CD4-positive, alpha-beta T cell treated with Interleukin-15 for 4 hours (primary cell): ENCODE measurements at regions not wholly inside any gene's neighbourhood (a gene's known extent, or its start where the extent isn't known, plus 50 kb on each side); places are given as distances from the start of the nearest gene placed in this dataset.

Source experiments
- DNase-seq: peaks from one replicate; pipeline ENCODE4 v3.0.0-alpha.2; 2020; ENCODE audit warnings: low spot score

GRCh38 chr7:155138204-155138603 lies 68.1 kb downstream of the HTR5A start:
- no peak for DNase-seq

- no peak for DNase-seq
Observed at GRCh38 chr7:155141562-155141961, 71.4 kb downstream of the HTR5A start.

- no peak for DNase-seq
Observed at GRCh38 chr7:155143381-155143780, 73.3 kb downstream of the HTR5A start.

DNA sequence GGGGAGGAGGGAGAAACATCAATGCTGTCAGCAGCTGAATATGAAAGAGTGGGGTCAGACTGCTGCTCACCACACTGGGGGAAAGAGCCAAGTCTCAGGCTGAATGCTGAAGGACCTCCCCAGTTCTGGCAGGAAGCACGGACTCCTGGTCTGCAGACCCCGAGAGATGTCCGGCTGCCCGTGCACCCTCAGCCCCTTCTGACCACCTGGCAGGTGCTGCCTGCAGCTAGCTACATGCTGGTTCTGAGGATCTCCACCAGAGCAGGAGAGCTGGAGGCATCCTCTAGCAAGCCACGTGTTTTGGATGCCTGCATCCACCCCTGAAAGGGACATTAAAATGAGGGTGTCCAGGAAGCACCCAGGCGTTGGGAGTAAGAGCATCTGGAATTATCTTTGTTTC lies 74.2 kb downstream of the HTR5A start:
- no peak for DNase-seq

DNA sequence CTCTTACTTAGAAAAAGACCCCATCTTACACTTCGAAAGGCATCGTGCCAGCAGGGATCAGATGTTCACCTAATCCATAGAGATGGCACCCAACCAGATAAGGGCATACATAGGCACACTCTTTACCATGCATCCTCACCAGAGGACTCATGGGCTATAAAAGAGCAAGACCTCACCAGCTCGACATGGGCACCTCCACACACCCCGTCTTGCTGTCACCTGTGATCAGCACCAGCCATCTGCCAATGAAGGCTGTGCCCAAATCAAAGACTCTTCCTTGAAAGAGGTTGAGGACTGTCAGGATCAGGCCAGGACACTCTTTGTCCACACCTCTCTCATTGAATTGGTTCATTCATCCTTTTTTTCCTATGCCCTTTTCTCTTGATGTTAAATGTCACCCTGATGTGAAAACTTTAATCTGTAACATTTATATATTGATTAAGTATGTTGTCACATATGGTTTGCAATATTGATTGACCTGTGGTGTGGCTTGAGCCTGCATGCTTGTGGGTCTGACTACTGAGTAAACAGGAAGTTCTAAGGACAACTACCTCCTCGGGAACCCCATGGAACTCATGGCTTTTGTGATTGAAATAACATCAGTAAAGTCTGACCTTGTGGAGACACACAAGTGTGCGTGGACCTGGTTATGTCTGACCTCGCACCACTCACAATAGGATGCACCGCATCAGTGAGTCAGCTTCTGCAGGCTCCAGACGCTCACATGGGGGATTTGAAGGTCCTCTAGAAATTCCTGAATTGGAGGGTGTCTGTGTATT lies 75.5 kb downstream of the HTR5A start:
- DNase-seq, result no peak

- no peak for DNase-seq
Observed at GRCh38 chr7:155147172-155147571, 77.0 kb downstream of the HTR5A start.

DNA sequence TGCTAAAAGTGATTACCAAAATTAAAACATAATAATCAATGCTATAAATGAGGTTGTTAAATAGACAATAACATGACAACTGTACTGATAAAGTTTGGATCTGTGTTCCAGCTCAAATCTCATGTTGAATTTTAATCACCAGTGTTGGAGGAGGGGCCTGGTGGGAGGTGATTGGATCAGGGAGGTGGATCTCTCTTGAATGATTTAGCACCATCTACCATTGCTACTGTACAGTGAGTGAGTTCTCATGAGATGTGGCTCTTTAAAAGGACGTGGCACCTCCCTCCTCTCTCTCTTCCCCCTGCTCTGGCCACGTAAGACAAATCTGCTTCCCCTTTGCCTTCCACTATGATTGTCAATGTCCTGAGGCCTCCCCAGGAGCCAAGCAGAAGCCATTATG lies 77.5 kb downstream of the HTR5A start:
- no peak for DNase-seq

GRCh38 chr7:155153676-155154075 lies 83.6 kb downstream of the HTR5A start:
- DNase-seq, result no peak

DNA sequence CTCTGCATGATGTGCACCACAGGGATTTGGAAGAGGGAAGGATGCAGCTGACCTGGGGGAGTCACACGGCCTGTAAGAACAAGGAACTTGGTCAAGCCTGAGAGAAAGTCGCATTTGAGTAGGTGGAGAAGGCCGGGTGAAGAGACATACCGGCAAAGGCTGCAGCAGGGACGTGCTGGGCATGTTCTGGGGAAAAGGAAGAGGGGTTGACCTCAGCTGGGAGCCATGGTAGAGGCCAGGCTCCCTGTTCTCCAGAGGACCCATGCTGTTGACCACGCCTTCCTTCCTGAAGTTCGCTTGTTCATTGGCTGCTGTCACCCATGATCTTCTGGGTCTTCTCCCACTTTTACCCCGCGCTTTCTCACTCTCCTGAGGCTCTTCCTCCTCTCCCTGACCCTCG lies 84.5 kb downstream of the HTR5A start:
- no peak for DNase-seq

DNA sequence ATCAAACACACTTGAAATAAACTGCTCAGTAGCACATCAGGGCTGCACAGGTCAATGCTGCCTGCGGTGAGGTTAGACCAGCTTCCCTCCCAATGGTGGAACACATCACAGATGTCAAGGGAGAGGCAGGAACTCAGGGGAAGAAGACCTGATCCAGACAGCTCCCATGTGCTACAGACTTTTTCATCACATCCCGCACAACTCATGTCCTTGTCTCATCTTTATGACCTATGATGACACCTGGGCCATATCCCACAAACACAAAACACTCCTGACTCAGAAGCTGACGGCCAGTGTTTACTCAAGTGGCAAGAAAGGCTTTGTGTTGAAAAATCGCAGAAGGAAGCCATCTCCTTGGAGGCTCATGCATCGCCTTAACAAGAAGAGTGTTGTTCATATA lies 91.6 kb downstream of the HTR5A start:
- no peak for DNase-seq

DNA sequence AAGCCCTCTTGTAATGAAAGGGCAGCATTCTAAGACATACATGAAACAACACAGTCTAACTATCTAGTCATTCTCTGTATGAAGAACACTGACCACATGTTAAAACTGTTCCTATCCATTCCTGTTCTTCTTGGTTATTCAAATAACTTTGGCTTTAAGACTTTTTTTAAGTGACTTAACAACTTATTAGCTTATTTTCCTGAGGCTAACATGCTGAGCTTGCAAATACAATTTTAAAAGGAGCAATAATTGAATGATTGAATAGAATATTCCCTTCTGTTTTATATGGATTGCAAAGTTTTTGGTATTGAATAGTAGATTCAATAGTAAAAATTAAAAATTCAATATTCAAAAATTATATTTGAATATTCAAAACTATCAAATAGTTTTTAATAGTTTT lies 92.3 kb downstream of the HTR5A start:
- DNase-seq, result no peak

DNA sequence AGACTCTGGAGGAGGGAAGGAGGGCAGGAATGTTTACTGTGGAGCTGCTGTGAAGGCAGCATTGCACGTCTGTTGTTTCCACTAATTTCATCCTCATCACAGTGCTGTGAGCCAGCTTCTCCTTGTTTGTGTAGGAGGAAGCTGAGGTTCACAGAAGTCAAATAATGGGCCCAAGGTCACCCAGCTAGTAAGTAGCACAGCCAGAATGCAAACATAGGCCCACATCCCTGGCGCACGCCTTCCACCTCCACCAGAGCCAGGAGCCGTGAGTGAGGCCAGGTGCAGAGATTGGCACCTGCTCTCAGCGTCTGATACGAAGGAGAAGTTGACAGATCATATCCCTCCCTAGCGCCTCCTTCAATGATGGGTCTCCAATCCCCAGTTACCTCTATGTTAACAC lies 93.6 kb downstream of the HTR5A start:
- no peak for DNase-seq

DNA sequence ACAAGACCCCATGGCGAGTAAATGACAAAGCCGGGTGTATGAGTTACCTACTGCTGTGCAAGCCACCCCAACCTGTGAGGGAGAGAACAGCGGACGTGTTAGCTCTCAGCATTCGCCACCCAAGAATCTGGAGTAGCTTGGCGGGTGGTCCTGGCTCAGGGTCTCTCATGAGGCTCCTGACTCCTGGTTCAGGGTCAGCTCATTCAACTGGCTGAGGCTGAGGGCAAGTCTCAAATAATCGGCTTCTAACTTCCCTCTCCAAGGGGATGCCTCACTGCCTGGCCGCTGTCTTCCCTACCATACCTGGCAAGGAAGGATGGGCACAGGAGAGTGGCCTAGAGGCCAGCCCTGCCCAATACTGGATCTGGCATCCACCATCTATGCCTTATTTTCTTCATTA lies 94.2 kb downstream of the HTR5A start:
- no peak for DNase-seq

DNA sequence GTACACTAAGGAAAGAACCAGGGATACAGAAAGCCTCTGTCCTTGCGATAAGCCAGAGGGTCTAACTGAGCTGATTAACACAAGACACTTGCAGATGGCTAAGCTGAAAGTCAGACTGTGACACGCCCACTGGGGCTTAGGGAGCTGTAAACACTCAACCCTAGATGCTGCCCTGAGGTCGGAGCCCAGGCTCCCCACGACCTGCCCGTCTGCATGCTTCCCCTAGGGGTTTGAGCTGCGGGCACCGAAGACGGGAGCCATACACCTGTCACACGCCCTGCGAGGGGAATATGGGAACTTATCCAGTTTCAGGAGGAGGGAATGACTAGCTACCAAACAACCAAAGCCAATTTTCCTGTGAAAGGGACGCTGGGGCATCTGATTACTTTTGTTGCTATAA lies 96.0 kb downstream of the HTR5A start:
- DNase-seq, result no peak

- no peak for DNase-seq
Observed at GRCh38 chr7:155166673-155167370, 96.7 kb downstream of the HTR5A start.

GRCh38 chr7:155167706-155168365 lies 97.7 kb downstream of the HTR5A start:
- DNase-seq, result no peak

GRCh38 chr7:155168597-155169480 lies 98.7 kb downstream of the HTR5A start:
- no peak for DNase-seq

DNA sequence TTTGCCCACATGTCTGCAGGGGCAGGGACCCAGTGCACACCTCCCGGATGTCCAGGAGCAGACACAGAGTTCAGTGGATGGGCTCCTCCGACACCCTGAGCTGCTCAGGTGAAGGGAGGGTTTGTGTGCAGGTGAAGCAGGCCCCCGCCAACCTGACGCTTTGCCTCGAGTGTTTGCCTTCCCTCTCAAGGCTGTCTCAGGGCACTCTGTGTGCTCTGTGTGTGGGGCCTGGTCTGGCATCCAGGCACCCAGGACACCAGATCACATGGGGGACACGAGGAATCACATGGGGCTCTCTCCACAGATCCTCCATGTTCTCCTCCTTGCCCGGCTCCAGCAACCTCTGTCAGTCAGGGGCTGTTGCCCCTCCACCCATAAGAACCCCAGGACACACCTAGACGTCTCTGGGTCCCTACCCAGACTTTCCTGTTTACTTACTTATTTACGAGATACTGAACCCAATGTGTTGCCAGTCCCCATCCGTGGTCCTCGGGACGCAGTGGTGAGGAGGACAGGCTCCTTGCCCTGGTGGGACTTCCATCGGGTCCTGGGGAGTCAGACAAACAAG lies 99.5 kb downstream of the HTR5A start:
- no peak for DNase-seq

DNA sequence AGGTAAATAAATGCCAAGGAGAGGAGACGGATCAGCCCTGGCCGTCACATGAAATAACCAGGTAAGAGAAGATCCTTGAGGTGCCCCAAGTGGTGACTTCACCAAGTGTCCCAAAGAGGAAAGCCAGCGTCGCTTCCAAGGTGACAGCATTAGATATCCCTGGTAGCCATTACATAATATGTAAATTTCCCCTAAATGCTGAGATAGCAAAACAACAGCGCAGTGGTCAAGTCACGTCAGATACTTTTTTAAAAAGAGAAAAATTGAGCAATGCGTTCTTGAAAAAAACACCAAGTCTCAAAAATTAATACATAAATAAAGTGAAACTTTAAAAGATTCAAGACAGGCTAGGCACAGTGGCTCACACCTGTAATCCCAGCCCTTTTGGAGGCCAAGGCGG lies 100.2 kb downstream of the HTR5A start:
- DNase-seq, result no peak

DNA sequence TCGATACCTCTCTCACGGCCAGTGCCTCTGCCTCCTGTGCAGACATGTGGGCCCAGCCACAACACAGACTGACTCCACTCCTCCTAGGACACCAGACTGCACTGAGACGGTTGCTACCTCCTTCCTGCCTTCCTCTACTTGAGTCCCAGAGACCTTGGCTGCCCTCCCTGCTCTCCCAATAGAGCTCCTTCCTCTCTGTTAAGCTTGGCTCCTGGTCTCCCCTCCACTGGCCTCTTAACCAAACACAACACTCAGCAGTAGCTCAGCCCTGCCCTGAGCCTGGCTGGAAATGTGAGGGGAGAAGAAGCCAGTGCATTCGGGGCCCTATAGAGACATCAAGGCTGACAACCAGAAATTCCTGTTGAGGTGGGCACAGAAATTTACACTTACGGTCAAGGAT lies 102.0 kb downstream of the HTR5A start:
- DNase-seq, result no peak

DNA sequence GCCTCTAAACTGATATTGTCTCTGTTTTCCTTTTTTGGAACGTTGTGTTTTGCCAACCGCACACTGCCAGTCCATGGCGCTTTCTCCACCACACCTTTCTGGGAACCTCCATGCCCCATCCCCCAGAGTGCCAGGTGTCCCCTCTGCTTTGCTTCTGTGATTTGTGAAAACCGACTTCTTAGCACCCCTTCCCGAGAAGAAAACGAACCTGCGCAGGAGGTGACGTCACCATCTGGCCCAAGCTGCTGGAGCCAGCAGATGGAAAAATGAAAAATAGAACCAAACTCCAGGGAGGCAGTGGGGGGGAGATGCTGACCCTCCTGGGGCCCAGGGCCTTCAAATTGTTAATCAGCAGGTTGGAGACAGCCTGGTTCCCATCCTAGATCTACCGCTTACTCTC lies 103.8 kb downstream of the HTR5A start:
- DNase-seq, result no peak

DNA sequence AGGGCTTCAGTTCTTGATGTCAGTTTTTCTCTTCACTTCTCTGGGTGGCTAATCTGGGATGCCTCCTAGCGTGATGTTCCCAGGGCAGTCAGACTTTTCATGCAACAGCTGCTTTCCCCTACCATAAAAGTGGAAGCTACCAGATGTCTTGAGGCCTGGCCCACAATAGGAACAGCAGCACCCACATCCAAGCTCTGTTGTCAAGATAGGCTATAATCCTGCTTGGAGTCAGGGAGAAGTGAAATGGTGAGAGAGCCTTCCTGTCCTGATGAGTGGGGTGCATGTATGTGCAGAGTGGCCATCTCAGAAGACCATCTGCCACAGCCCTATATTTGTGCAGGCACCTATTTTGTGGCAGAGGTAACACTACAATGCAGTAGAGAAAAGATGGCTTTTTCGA lies 108.0 kb downstream of the HTR5A start:
- DNase-seq, result no peak
